ENCODE measurements at regions not wholly inside any gene's neighbourhood (a gene's known extent, or its start where the extent isn't known, plus 50 kb on each side); places are given as distances from the start of the nearest gene placed in this dataset.

GRCh38 chr9:30243467-30243866 is 2141.0 kb upstream of the ACO1 start:
- no peak for TF ChIP-seq EP300 (IDR thresholded peaks at IDR 0.05)
- no peak for TF ChIP-seq CTCF (IDR thresholded peaks at IDR 0.05)

All from ovary (tissue), 3 donors.